Eye (tissue), 1 donor: ENCODE measurements at regions not wholly inside any gene's neighbourhood (a gene's known extent, or its start where the extent isn't known, plus 50 kb on each side); places are given as distances from the start of the nearest gene placed in this dataset.
A peak's percentile ranks its signal among the peaks of the same experiment; 100 is the strongest.
"Not testable (repeated sequence)": the region's sequence is repeated elsewhere in the genome, so short reads cannot be mapped to it uniquely, and the experiment has no call there.

Experiments used
- DNase-seq: peaks from one replicate; pipeline ENCODE4 v3.0.0-alpha.2; 2015

GRCh38 chr5:66234241-66234640 lies 90.1 kb downstream of the SREK1 start:
- DNase-seq: no peak

GRCh38 chr5:66238435-66238834 lies 94.3 kb downstream of the SREK1 start:
- DNase-seq: no peak

GRCh38 chr5:66239034-66239433 lies 94.9 kb downstream of the SREK1 start:
- DNase-seq: no peak

- no peak for DNase-seq
Observed at GRCh38 chr5:66241136-66241825, 97.2 kb downstream of the SREK1 start.

GRCh38 chr5:66242050-66242715 lies 98.1 kb downstream of the SREK1 start:
- peak; percentile 45 for DNase-seq

- no peak for DNase-seq
Observed at GRCh38 chr5:66246608-66247007, 102.5 kb downstream of the SREK1 start.

- DNase-seq: no peak
Observed at GRCh38 chr5:66247176-66247960, 103.3 kb downstream of the SREK1 start.

GRCh38 chr5:66248874-66249273 lies 104.8 kb downstream of the SREK1 start:
- DNase-seq: no peak

- no peak for DNase-seq
Observed at GRCh38 chr5:66249920-66250319, 105.8 kb downstream of the SREK1 start.

GRCh38 chr5:66252849-66253248 lies 108.7 kb downstream of the SREK1 start:
- DNase-seq: no peak

GRCh38 chr5:66255714-66256113 lies 111.6 kb downstream of the SREK1 start:
- no peak for DNase-seq

GRCh38 chr5:66273121-66273520 lies 129.0 kb downstream of the SREK1 start:
- peak; percentile 42 for DNase-seq

- DNase-seq: no peak
Observed at GRCh38 chr5:66276986-66277385, 132.9 kb downstream of the SREK1 start.

GRCh38 chr5:66277981-66278380 lies 133.9 kb downstream of the SREK1 start:
- DNase-seq: no peak

GRCh38 chr5:66281294-66281693 lies 137.2 kb downstream of the SREK1 start:
- no peak for DNase-seq

- no peak for DNase-seq
Observed at GRCh38 chr5:66284588-66285342, 140.7 kb downstream of the SREK1 start.

GRCh38 chr5:66285343-66285922 lies 141.3 kb downstream of the SREK1 start:
- no peak for DNase-seq

- no peak for DNase-seq
Observed at GRCh38 chr5:66291771-66292170, 147.7 kb downstream of the SREK1 start.

- DNase-seq: not testable (repeated sequence)
Observed at GRCh38 chr5:66293851-66294250, 149.8 kb downstream of the SREK1 start.

GRCh38 chr5:66299463-66299862 lies 155.4 kb downstream of the SREK1 start:
- DNase-seq: no peak

GRCh38 chr5:66302344-66302743 lies 158.2 kb downstream of the SREK1 start:
- DNase-seq: no peak

- peak; percentile 87 for DNase-seq
Observed at GRCh38 chr5:66306105-66306843, 162.2 kb downstream of the SREK1 start.
